HG03280 (cell line): ENCODE measurements at regions not wholly inside any gene's neighbourhood (a gene's known extent, or its start where the extent isn't known, plus 50 kb on each side); places are given as distances from the start of the nearest gene placed in this dataset.
"Not testable (repeated sequence)": the region's sequence is repeated elsewhere in the genome, so short reads cannot be mapped to it uniquely, and the experiment has no call there.

Experiments
- ATAC-seq: cut with Tn5 transposase; IDR thresholded peaks from one replicate; pipeline ENCODE4 v1.9.1; 2021; ENCODE audit warnings: mild to moderate bottlenecking, moderate library complexity; ENCODE audit not compliant: unreplicated experiment

- not testable (repeated sequence) for ATAC-seq
Measured at GRCh38 chr15:85196697-85197096, 183.7 kb upstream of the AKAP13 start.

GRCh38 chr15:85197582-85197981 is 182.8 kb upstream of the AKAP13 start:
- not testable (repeated sequence) for ATAC-seq

GRCh38 chr15:85198432-85198831 is 182.0 kb upstream of the AKAP13 start:
- ATAC-seq, result not testable (repeated sequence)

- ATAC-seq, result peak; percentile 96
Measured at GRCh38 chr15:85200215-85200614, 180.2 kb upstream of the AKAP13 start.

- not testable (repeated sequence) for ATAC-seq
Measured at GRCh38 chr15:85201118-85201793, 179.1 kb upstream of the AKAP13 start.

GRCh38 chr15:85204481-85204880 is 175.9 kb upstream of the AKAP13 start:
- ATAC-seq, result not testable (repeated sequence)

GRCh38 chr15:85233791-85234325 is 146.5 kb upstream of the AKAP13 start:
- ATAC-seq, result not testable (repeated sequence)

- not testable (repeated sequence) for ATAC-seq
Measured at GRCh38 chr15:85234450-85235196, 145.8 kb upstream of the AKAP13 start.

GRCh38 chr15:85244056-85244455 is 136.3 kb upstream of the AKAP13 start:
- not testable (repeated sequence) for ATAC-seq

GRCh38 chr15:85250938-85251542 is 129.4 kb upstream of the AKAP13 start:
- not testable (repeated sequence) for ATAC-seq

GRCh38 chr15:85253196-85253915 is 127.0 kb upstream of the AKAP13 start:
- peak; percentile 71 for ATAC-seq

GRCh38 chr15:85254961-85255360 is 125.4 kb upstream of the AKAP13 start:
- ATAC-seq, result not testable (repeated sequence)

GRCh38 chr15:85255502-85255901 is 124.9 kb upstream of the AKAP13 start:
- ATAC-seq, result not testable (repeated sequence)

GRCh38 chr15:85256009-85256997 is 124.1 kb upstream of the AKAP13 start:
- ATAC-seq, result not testable (repeated sequence)

GRCh38 chr15:85258062-85258445 is 122.3 kb upstream of the AKAP13 start:
- peak; percentile 18 for ATAC-seq

GRCh38 chr15:85258559-85259209 is 121.7 kb upstream of the AKAP13 start:
- ATAC-seq, result not testable (repeated sequence)

GRCh38 chr15:85260526-85260925 is 119.9 kb upstream of the AKAP13 start:
- ATAC-seq, result not testable (repeated sequence)

- not testable (repeated sequence) for ATAC-seq
Measured at GRCh38 chr15:85262461-85263055, 117.8 kb upstream of the AKAP13 start.
